Fibroblast of skin of left biceps (primary cell): ENCODE measurements at regions not wholly inside any gene's neighbourhood (a gene's known extent, or its start where the extent isn't known, plus 50 kb on each side); places are given as distances from the start of the nearest gene placed in this dataset.
A peak's percentile ranks its signal among the peaks of the same experiment; 100 is the strongest.
"Not testable (repeated sequence)": the region's sequence is repeated elsewhere in the genome, so short reads cannot be mapped to it uniquely, and the experiment has no call there.

Experiments used
- DNase-seq, 2 experiments: peaks; one replicate each; pipeline ENCODE4 v3.0.0-alpha.2; 2013; ENCODE audit warnings: low read depth in 2 of 2

- DNase-seq: no peak
Measured at GRCh38 chr10:129059977-129060376, 407.1 kb upstream of the MGMT start.

- DNase-seq: no peak
Measured at GRCh38 chr10:129063212-129063611, 403.8 kb upstream of the MGMT start.

GRCh38 chr10:129063877-129064276 lies 403.2 kb upstream of the MGMT start:
- DNase-seq: no peak

- not testable (repeated sequence) for DNase-seq
Measured at GRCh38 chr10:129066529-129066928, 400.5 kb upstream of the MGMT start.

GRCh38 chr10:129071411-129071810 lies 395.6 kb upstream of the MGMT start:
- not testable (repeated sequence) for DNase-seq

GRCh38 chr10:129074939-129075338 lies 392.1 kb upstream of the MGMT start:
- DNase-seq: no peak

- DNase-seq: no peak
Measured at GRCh38 chr10:129075508-129075907, 391.5 kb upstream of the MGMT start.

GRCh38 chr10:129075927-129076326 lies 391.1 kb upstream of the MGMT start:
- no peak for DNase-seq

- DNase-seq: no peak
Measured at GRCh38 chr10:129078346-129078745, 388.7 kb upstream of the MGMT start.

GRCh38 chr10:129078746-129079145 lies 388.3 kb upstream of the MGMT start:
- no peak for DNase-seq

GRCh38 chr10:129079705-129080104 lies 387.3 kb upstream of the MGMT start:
- no peak for DNase-seq

GRCh38 chr10:129085811-129086210 lies 381.2 kb upstream of the MGMT start:
- DNase-seq: no peak

GRCh38 chr10:129089341-129089740 lies 377.7 kb upstream of the MGMT start:
- no peak for DNase-seq

- DNase-seq: no peak
Measured at GRCh38 chr10:129090165-129090564, 376.9 kb upstream of the MGMT start.

GRCh38 chr10:129090618-129091366 lies 376.2 kb upstream of the MGMT start:
- no peak for DNase-seq

- DNase-seq: no peak
Measured at GRCh38 chr10:129093641-129094040, 373.4 kb upstream of the MGMT start.

- DNase-seq: no peak
Measured at GRCh38 chr10:129094233-129094632, 372.8 kb upstream of the MGMT start.

- DNase-seq: no peak
Measured at GRCh38 chr10:129094861-129095260, 372.2 kb upstream of the MGMT start.

GRCh38 chr10:129095680-129096064 lies 371.4 kb upstream of the MGMT start:
- no peak for DNase-seq

GRCh38 chr10:129096065-129096984 lies 370.7 kb upstream of the MGMT start:
- DNase-seq: peak; percentile 68 to 71

- no peak for DNase-seq
Measured at GRCh38 chr10:129097776-129098330, 369.2 kb upstream of the MGMT start.

- DNase-seq: no peak
Measured at GRCh38 chr10:129098517-129098916, 368.5 kb upstream of the MGMT start.

- DNase-seq: no peak
Measured at GRCh38 chr10:129099486-129099885, 367.6 kb upstream of the MGMT start.
